Peyer's patch (tissue), 4 donors: ENCODE measurements at regions not wholly inside any gene's neighbourhood (a gene's known extent, or its start where the extent isn't known, plus 50 kb on each side); places are given as distances from the start of the nearest gene placed in this dataset.

Source experiments
- CTCF ChIP-seq, 6 experiments: fragments of 450-650 bp in 4 of 6; fragments of 200-600 bp in 2 of 6; sonication (generic) in 1 of 6; IDR thresholded peaks; one replicate each; pipeline ENCODE4 v1.5.1; 2017 to 2019; ENCODE audit warnings: antibody characterized with exemption in 6 of 6, mild to moderate bottlenecking in 3 of 6, moderate library complexity in 1 of 6
- POLR2A ChIP-seq, 2 donors: fragments of 450-650 bp; IDR thresholded peaks; one replicate each; pipeline ENCODE4 v1.5.1; 2017; ENCODE audit warnings: antibody characterized with exemption in 2 of 2, mild to moderate bottlenecking in 2 of 2, moderate library complexity in 2 of 2

- no peak for TF ChIP-seq CTCF (IDR thresholded peaks at IDR 0.05)
- TF ChIP-seq POLR2A (IDR thresholded peaks at IDR 0.05): no peak
Measured at GRCh38 chr1:98102345-98103030, 181.7 kb upstream of the DPYD start.
